HG03097 (cell line): ENCODE measurements at regions not wholly inside any gene's neighbourhood (a gene's known extent, or its start where the extent isn't known, plus 50 kb on each side); places are given as distances from the start of the nearest gene placed in this dataset.
"Not testable (repeated sequence)": the region's sequence is repeated elsewhere in the genome, so short reads cannot be mapped to it uniquely, and the experiment has no call there.

Experiments used
- ATAC-seq: cut with Tn5 transposase; IDR thresholded peaks from one replicate; pipeline ENCODE4 v1.9.1; 2021; ENCODE audit not compliant: unreplicated experiment, low FRiP score

- ATAC-seq, result no peak
Observed at GRCh38 chr10:2401459-2401858, 664.1 kb upstream of the ADARB2 start.

GRCh38 chr10:2399482-2399881 is 662.2 kb upstream of the ADARB2 start:
- ATAC-seq, result no peak

GRCh38 chr10:2392145-2392812 is 655.0 kb upstream of the ADARB2 start:
- ATAC-seq, result no peak

- no peak for ATAC-seq
Observed at GRCh38 chr10:2387672-2388071, 650.3 kb upstream of the ADARB2 start.

- ATAC-seq, result no peak
Observed at GRCh38 chr10:2387261-2387660, 649.9 kb upstream of the ADARB2 start.

- ATAC-seq, result no peak
Observed at GRCh38 chr10:2380218-2380617, 642.9 kb upstream of the ADARB2 start.

GRCh38 chr10:2367083-2367482 is 629.8 kb upstream of the ADARB2 start:
- ATAC-seq, result no peak

GRCh38 chr10:2366264-2366931 is 629.1 kb upstream of the ADARB2 start:
- ATAC-seq, result no peak

- ATAC-seq, result no peak
Observed at GRCh38 chr10:2362331-2362730, 625.0 kb upstream of the ADARB2 start.

- ATAC-seq, result no peak
Observed at GRCh38 chr10:2358586-2358985, 621.3 kb upstream of the ADARB2 start.

GRCh38 chr10:2356670-2357069 is 619.3 kb upstream of the ADARB2 start:
- no peak for ATAC-seq

GRCh38 chr10:2351566-2351965 is 614.2 kb upstream of the ADARB2 start:
- ATAC-seq, result no peak

GRCh38 chr10:2342206-2342605 is 604.9 kb upstream of the ADARB2 start:
- ATAC-seq, result no peak

GRCh38 chr10:2340831-2341647 is 603.7 kb upstream of the ADARB2 start:
- ATAC-seq, result no peak

GRCh38 chr10:2335626-2336025 is 598.3 kb upstream of the ADARB2 start:
- no peak for ATAC-seq

GRCh38 chr10:2334575-2334974 is 597.2 kb upstream of the ADARB2 start:
- ATAC-seq, result no peak

GRCh38 chr10:2329082-2329481 is 591.8 kb upstream of the ADARB2 start:
- no peak for ATAC-seq

- ATAC-seq, result no peak
Observed at GRCh38 chr10:2326411-2326810, 589.1 kb upstream of the ADARB2 start.

GRCh38 chr10:2315045-2315485 is 577.7 kb upstream of the ADARB2 start:
- not testable (repeated sequence) for ATAC-seq

- ATAC-seq, result no peak
Observed at GRCh38 chr10:2306081-2306480, 568.8 kb upstream of the ADARB2 start.

GRCh38 chr10:2303169-2303568 is 565.8 kb upstream of the ADARB2 start:
- no peak for ATAC-seq
